Heart left ventricle (tissue), 16 donors: ENCODE measurements at regions not wholly inside any gene's neighbourhood (a gene's known extent, or its start where the extent isn't known, plus 50 kb on each side); places are given as distances from the start of the nearest gene placed in this dataset.
A peak's percentile ranks its signal among the peaks of the same experiment; 100 is the strongest.

ENCODE experiments used
- ATAC-seq, 4 donors: fragments of 200-7000 bp; cut with Tn5 transposase; one replicate each; pipeline ENCODE4 v1.9.1; 2020 to 2022; ENCODE audit warnings: moderate library complexity in 4 of 4, mild to moderate bottlenecking in 3 of 4, moderate number of reproducible peaks in 1 of 4
- DNase-seq, 5 donors: peaks; one replicate each; pipeline ENCODE4 v3.0.0-alpha.2; 2020
- H3K27ac ChIP-seq, 12 donors: fragments of 200-600 bp; sonication (generic) in 4 of 12; one replicate each; pipeline versions ENCODE4 v1.5.0 to v1.8.0; 2016 to 2022; ENCODE audit warnings: mild to moderate bottlenecking in 2 of 12
- H3K27me3 ChIP-seq, 9 donors: fragments of 200-600 bp; sonication (generic) in 2 of 9; one replicate each; pipeline versions ENCODE4 v1.5.1 to v1.8.0; 2016 to 2022; ENCODE audit warnings: mild to moderate bottlenecking in 3 of 9
- H3K36me3 ChIP-seq, 9 donors: fragments of 200-600 bp; sonication (generic) in 2 of 9; one replicate each; pipeline versions ENCODE4 v1.5.0 to v1.8.0; 2018 to 2022; ENCODE audit warnings: mild to moderate bottlenecking in 2 of 9
- H3K4me1 ChIP-seq, 12 donors: fragments of 200-600 bp; sonication (generic) in 4 of 12; one replicate each; pipeline versions ENCODE4 v1.5.0 to v1.8.0; 2016 to 2022; ENCODE audit warnings: mild to moderate bottlenecking in 3 of 12
- H3K4me3 ChIP-seq, 12 donors: fragments of 200-600 bp; sonication (generic) in 4 of 12; one replicate each; pipeline versions ENCODE4 v1.5.0 to v1.8.0; 2017 to 2022; ENCODE audit warnings: mild to moderate bottlenecking in 9 of 12, moderate library complexity in 4 of 12
- H3K9me3 ChIP-seq, 12 donors: fragments of 200-600 bp; sonication (generic) in 4 of 12; one replicate each; pipeline versions ENCODE4 v1.5.0 to v1.8.0; 2016 to 2022; ENCODE audit warnings: mild to moderate bottlenecking in 1 of 12
- POLR2A ChIP-seq, 2 donors: fragments of 450-650 bp; IDR thresholded peaks; one replicate each; pipeline ENCODE4 v1.6.1; 2017; ENCODE audit warnings: antibody characterized with exemption in 2 of 2, mild to moderate bottlenecking in 2 of 2, moderate library complexity in 2 of 2
- WGBS, 4 donors: extraction: QIAGEN DNeasy Blood & Tissue Kit in 2 of 4; methylation state at CpG; one replicate each; pipeline versions ENCODE4 v1.1.5 to v1.1.7; 2013 to 2018; 5-methylcytosine and 5-hydroxymethylcytosine counted together
- intact Hi-C, 10 donors: fragments of 100-400 bp; cut with DNase I; formaldehyde crosslinking; loops; one replicate each; pipeline versions ENCODE4 v1.11.1 to v1.14.2; 2022
- TF ChIP-seq, protein P1 (sequence below), 12 donors: fragments of 200-600 bp; sonication (generic) in 4 of 12; IDR thresholded peaks; one replicate each; pipeline versions ENCODE4 v1.5.0 to v1.8.0; 2018 to 2022; ENCODE audit warnings: antibody characterized with exemption in 12 of 12, mild to moderate bottlenecking in 5 of 12
- donor health status: ischemic (EF 13 %, LVEDD 7.1; RV severe dilation, severe dysfunction).
- donor health status: healthy with polysubstance abuse.
- donor health status: DM: no; HTN: yes; CAD: no.
- donor health status: DM: no; HTN: no; CAD: no.
- donor health status: ischemic (EF 25% LVEDD 6.9; RV normal size, moderate dysfunction).
- donor health status: ischemic (EF 25% LVEDD 5.7; RV mildly dilated, moderate dysfunction).
- donor health status: healthy.
- donor health status: DM: yes; HTN: yes; CAD: no.
- donor health status: ischemic (EF 35%, LVEDD 5.7; RV mildly dilated, moderate dysfunction).
- donor health status: nonischemic (EF 11% LVEDD 7.7; RV severe dilation, severe dysfunction).
- donor health status: DM: yes; HTN: yes; CAD: no.
- donor health status: PGD.
- donor health status: ischemic (EF 29% LVEDD 5.4; RV normal size, mild dysfunction).
- donor health status: nonischemic (EF 23%, LVEDD 6.1; RV moderate dilation, normal function).

DNA sequence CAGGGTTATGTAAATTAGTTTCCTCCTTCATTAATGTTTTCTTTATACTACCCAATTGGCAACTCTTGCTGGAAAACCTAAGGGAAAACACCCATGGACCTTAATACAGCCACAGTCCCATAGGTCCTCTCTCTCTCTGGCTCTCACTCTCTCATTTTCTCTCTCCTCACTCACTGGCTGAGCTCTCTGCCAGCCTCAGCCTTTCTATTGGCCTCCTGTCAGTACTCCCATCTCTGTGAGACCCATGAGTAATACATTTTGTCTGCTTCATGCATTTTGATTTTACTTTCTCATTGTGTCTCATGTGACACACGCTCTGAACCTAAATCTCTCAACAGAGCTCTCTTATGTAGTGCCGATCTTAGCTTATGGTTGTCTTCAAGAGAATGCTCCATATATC lies 907.5 kb downstream of the C6orf118 start:
- Histone ChIP-seq H3K4me1 (peaks cover 0 to 9% (median 0%) of the 10 kb centered on the region in 12 donors), H3K4me3 (no peak overlapping the region), H3K27ac (no peak overlapping the region), H3K9me3 (no peaks in the 10 kb centered on the region), H3K27me3 (no peaks in the 10 kb centered on the region), H3K36me3 (no peaks in the 10 kb centered on the region)
- peak in 1 of 4 donors; percentile 43 for ATAC-seq
- TF ChIP-seq, protein P1, sequence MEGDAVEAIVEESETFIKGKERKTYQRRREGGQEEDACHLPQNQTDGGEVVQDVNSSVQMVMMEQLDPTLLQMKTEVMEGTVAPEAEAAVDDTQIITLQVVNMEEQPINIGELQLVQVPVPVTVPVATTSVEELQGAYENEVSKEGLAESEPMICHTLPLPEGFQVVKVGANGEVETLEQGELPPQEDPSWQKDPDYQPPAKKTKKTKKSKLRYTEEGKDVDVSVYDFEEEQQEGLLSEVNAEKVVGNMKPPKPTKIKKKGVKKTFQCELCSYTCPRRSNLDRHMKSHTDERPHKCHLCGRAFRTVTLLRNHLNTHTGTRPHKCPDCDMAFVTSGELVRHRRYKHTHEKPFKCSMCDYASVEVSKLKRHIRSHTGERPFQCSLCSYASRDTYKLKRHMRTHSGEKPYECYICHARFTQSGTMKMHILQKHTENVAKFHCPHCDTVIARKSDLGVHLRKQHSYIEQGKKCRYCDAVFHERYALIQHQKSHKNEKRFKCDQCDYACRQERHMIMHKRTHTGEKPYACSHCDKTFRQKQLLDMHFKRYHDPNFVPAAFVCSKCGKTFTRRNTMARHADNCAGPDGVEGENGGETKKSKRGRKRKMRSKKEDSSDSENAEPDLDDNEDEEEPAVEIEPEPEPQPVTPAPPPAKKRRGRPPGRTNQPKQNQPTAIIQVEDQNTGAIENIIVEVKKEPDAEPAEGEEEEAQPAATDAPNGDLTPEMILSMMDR (IDR thresholded peaks at IDR 0.05): no peak
- TF ChIP-seq POLR2A (IDR thresholded peaks at IDR 0.05): no peak
- DNase-seq: no peak
- WGBS, 4 donors: 91 to 95% (median 93%) methylated on average over 2 of the region's 2 CpGs
- intact Hi-C loops: no loop called here

DNA sequence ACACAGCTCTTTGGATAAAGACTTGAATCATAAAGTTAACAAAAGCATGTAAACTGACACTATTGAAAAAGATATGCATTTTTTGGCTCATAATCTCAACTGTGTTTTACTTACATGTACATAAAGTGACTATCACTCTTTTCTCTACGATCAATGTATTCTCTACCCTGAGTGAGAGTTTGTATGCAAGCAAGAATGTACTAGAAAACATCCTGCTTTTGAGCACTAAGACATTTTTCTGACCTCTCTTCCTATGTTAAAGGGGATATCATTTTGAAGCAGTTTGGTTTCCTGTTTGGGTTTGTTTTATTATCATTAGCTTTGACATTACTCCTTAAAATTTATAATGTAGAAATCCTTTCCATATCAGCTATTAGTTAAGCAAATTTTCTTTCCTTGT lies 910.8 kb downstream of the C6orf118 start:
- no peak for TF ChIP-seq POLR2A (IDR thresholded peaks at IDR 0.05)
- Histone ChIP-seq H3K36me3 (no peaks in the 10 kb centered on the region), H3K4me3 (peak overlapping the region in 1 of 12 donors; percentile 5), H3K4me1 (peaks cover 0 to 13% (median 0%) of the 10 kb centered on the region in 12 donors), H3K27ac (no peak overlapping the region), H3K9me3 (no peaks in the 10 kb centered on the region), H3K27me3 (no peaks in the 10 kb centered on the region)
- 53 to 61% (median 57%) methylated on average over 1 of the region's 1 CpG for WGBS, 4 donors
- no peak for ATAC-seq
- no peak for DNase-seq
- intact Hi-C loops: no loop called here

DNA sequence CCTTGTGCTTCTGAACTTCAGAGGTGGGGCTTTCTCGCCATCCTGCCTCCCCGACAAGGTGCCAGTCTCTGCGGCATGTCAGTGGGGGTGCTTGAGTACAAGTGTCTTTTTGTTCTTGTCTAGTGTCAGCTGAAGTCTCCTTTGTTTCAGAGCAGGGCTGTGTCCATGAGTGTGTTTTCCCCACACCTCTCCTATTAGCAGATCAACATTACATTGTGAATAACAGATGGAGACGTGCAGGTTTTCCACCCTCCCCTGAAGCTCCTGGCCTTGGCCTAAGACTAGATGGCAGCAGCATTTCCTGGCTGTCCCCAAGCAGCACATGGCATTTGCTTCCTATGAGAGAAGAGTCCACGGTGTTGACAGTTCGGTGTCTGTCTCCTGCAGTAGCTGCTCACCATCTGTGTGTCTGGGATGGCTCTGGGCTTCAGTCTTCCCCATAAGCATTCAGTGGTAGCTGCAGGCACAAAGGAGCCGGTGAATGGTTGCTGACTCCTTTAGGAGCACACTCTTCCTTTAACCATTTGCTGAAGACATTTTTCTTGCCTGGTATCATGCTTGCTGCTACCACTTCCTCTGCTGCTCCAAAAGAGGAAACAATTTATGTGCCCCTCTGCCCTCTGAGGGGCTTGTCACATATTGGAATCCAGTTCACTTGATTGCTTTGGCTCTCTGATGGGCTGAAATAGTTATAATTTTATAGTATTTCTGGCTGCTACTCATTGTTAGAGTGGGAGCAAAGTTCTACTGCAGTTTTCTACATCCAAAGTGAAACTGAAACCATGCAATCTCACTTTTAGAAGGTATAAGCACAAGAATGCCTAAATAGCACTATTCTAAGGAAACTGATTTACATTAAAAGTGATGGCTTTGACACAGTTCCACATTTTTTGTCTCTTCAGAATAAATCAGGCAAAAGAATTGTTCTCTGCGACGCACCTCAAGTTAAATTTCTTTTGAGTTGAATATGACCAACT lies 913.0 kb downstream of the C6orf118 start:
- ATAC-seq: peak; percentile 20 to 34 (median 29)
- Histone ChIP-seq H3K27ac (peak overlapping the region in 11 of 12 donors; percentile 1 to 73 (median 37)), H3K36me3 (no peaks in the 10 kb centered on the region), H3K9me3 (no peaks in the 10 kb centered on the region), H3K27me3 (no peaks in the 10 kb centered on the region), H3K4me3 (peak overlapping the region in 11 of 12 donors; percentile 3 to 51 (median 37)), H3K4me1 (peaks cover 0 to 13% (median 0%) of the 10 kb centered on the region in 12 donors)
- intact Hi-C loops: no loop called here
- 71 to 80% (median 76%) methylated on average over 9 of the region's 9 CpGs for WGBS, 4 donors
- no peak for DNase-seq
- TF ChIP-seq, protein P1 (IDR thresholded peaks at IDR 0.05): no peak
- no peak for TF ChIP-seq POLR2A (IDR thresholded peaks at IDR 0.05)

DNA sequence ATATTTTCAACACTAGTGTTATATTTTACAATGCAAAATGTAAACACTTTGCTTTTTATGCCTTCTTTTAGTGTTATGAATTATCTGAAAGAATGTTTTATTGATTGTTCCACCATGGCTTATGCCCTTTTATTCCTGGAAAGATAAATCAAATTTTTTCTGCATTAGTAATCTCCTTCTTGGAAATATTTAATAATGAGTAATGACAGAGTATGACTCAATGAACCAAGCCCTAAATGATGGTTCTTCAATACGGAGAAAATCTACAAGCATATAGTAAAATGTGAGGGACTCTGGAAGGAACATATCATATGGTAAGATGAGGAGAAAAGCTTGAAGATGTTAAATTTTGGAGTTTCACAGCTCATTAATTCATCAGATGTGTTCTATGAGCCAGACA lies 929.6 kb downstream of the C6orf118 start:
- H3K36me3 ChIP-seq: no peaks in the 10 kb centered on the region
- no peaks in the 10 kb centered on the region for H3K4me1 ChIP-seq
- no peaks in the 10 kb centered on the region for H3K27me3 ChIP-seq
- no peak for ATAC-seq
- DNase-seq: no peak
- peaks cover 0 to 21% (median 8%) of the 10 kb centered on the region in 12 donors for H3K9me3 ChIP-seq
- H3K27ac ChIP-seq: no peak overlapping the region
- WGBS, 4 donors: 78 to 89% (median 83%) methylated on average over 1 of the region's 1 CpG
- no peak overlapping the region for H3K4me3 ChIP-seq
- no peak for TF ChIP-seq POLR2A (IDR thresholded peaks at IDR 0.05)
- TF ChIP-seq, protein P1 (IDR thresholded peaks at IDR 0.05): no peak
- intact Hi-C loops: no loop called here
